PFSK-1 (cell line): ENCODE measurements at regions not wholly inside any gene's neighbourhood (a gene's known extent, or its start where the extent isn't known, plus 50 kb on each side); places are given as distances from the start of the nearest gene placed in this dataset.

Source experiments
- POLR2AphosphoS5 ChIP-seq: IDR thresholded peaks from 2 replicates; pipeline ENCODE4 v1.6.1; 2012; ENCODE audit warnings: low read depth, mild to moderate bottlenecking, control low read depth, low read length, moderate library complexity
- REST ChIP-seq, 2 experiments: IDR thresholded peaks; 2 replicates each; pipeline versions ENCODE4 v1.6.1 to v1.8.0; 2011 to 2012; ENCODE audit warnings: low read depth in 2 of 2, low read length in 2 of 2, control low read depth in 1 of 2, inconsistent platforms in 1 of 2, mild to moderate bottlenecking in 1 of 2, moderate library complexity in 1 of 2; ENCODE audit not compliant: insufficient read depth in 1 of 2
- SIN3A ChIP-seq: IDR thresholded peaks from 2 replicates; pipeline ENCODE4 v1.6.1; 2012; ENCODE audit warnings: mild to moderate bottlenecking, low read length, moderate library complexity, borderline replicate concordance; ENCODE audit not compliant: insufficient read depth
- TAF1 ChIP-seq: IDR thresholded peaks from 2 replicates; pipeline ENCODE4 v1.6.1; 2012; ENCODE audit warnings: low read length, control low read depth, borderline replicate concordance; ENCODE audit not compliant: insufficient read depth

- TF ChIP-seq SIN3A (no peak), REST (IDR thresholded peaks at IDR 0.05; ENCODE audit: insufficient read depth in 1 of 2, low read depth in 2 of 2, low read length in 2 of 2) (no peak), TAF1 (no peak), POLR2AphosphoS5 (no peak)
Measured at GRCh38 chr20:21967481-21967880, 262.0 kb downstream of the PAX1 start.
